SU-DHL-6 (cell line): ENCODE measurements at regions not wholly inside any gene's neighbourhood (a gene's known extent, or its start where the extent isn't known, plus 50 kb on each side); places are given as distances from the start of the nearest gene placed in this dataset.

Experiments
- H2AFZ ChIP-seq: fragments of 200-600 bp; sonication (generic); 2 replicates; pipeline ENCODE4 v1.6.1; 2014; ENCODE audit warnings: low read depth, mild to moderate bottlenecking, moderate library complexity, mixed read lengths, antibody characterized with exemption, low read length; ENCODE audit not compliant: severe bottlenecking
- H3F3A ChIP-seq: fragments of 200-600 bp; shearing (Covaris generic); 2 replicates; pipeline ENCODE4 v1.6.0; 2016; ENCODE audit warnings: antibody characterized with exemption, mild to moderate bottlenecking; ENCODE audit not compliant: insufficient read depth
- H3K27ac ChIP-seq: fragments of 200-600 bp; sonication (generic); 2 replicates; pipeline ENCODE4 v1.5.1; 2016; ENCODE audit warnings: low read depth, mild to moderate bottlenecking, low read length, moderate library complexity, mixed read lengths
- H3K27me3 ChIP-seq: fragments of 200-600 bp; sonication (generic), shearing (Covaris generic); 2 replicates; pipeline ENCODE4 v1.6.0; 2014; ENCODE audit warnings: mild to moderate bottlenecking, low read length
- H3K36me3 ChIP-seq: fragments of 200-600 bp; sonication (generic); 2 replicates; pipeline ENCODE4 v1.6.1; 2014; ENCODE audit warnings: mild to moderate bottlenecking, low read length, mixed read lengths
- H3K4me2 ChIP-seq: fragments of 300-600, 200-600 bp; shearing (Covaris generic), sonication (generic); 2 replicates; pipeline ENCODE4 v1.6.0; 2014; ENCODE audit warnings: low read length, low read depth, mild to moderate bottlenecking; ENCODE audit not compliant: poor library complexity, severe bottlenecking
- H3K4me3 ChIP-seq: fragments of 200-600 bp; sonication (generic); 2 replicates; pipeline ENCODE4 v1.5.1; 2014; ENCODE audit warnings: antibody characterized with exemption, low read length, mild to moderate bottlenecking, mixed read lengths; ENCODE audit not compliant: insufficient read depth, poor library complexity, severe bottlenecking
- H3K79me2 ChIP-seq: fragments of 200-600 bp; sonication (generic); 2 replicates; pipeline ENCODE4 v1.6.1; 2014; ENCODE audit warnings: mild to moderate bottlenecking, low read length, moderate library complexity; ENCODE audit not compliant: insufficient read depth
- H3K9ac ChIP-seq: fragments of 200-600 bp; sonication (generic); 2 replicates; pipeline ENCODE4 v1.7.0; 2014; ENCODE audit warnings: mild to moderate bottlenecking, low read length
- H3K9me2 ChIP-seq: fragments of 200-600 bp; sonication (generic); replicated peaks from 2 replicates; pipeline ENCODE4 v1.6.1; 2014; ENCODE audit warnings: low read length; ENCODE audit not compliant: insufficient read depth
- H3K9me3 ChIP-seq: fragments of 200-600 bp; sonication (generic); 2 replicates; pipeline ENCODE4 v1.6.1; 2014; ENCODE audit warnings: low read length, mixed read lengths; ENCODE audit not compliant: insufficient read depth
- H4K20me1 ChIP-seq: fragments of 200-600 bp; sonication (generic); 2 replicates; pipeline ENCODE4 v1.6.1; 2014; ENCODE audit warnings: low read depth, mild to moderate bottlenecking, antibody characterized with exemption, low read length, moderate library complexity, mixed read lengths
- EZH2phosphoT487 ChIP-seq: fragments of 200-600 bp; sonication (generic), shearing (Covaris generic); conservative IDR thresholded peaks from 2 replicates; pipeline ENCODE4 v1.6.1; 2018; ENCODE audit warnings: mild to moderate bottlenecking, antibody characterized with exemption, low read length, moderate library complexity, mixed read lengths
- TF ChIP-seq, protein P1 (sequence below): fragments of 200-600 bp; sonication (generic); IDR thresholded peaks from one replicate; pipeline ENCODE4 v1.5.1; 2017; ENCODE audit warnings: antibody characterized with exemption, mild to moderate bottlenecking, low read length, moderate library complexity; ENCODE audit not compliant: insufficient read depth, poor library complexity, severe bottlenecking

- Histone ChIP-seq H3K9me3 (no peaks in the 10 kb centered on the region), H3K27me3 (no peaks in the 10 kb centered on the region), H3K4me3 (no peak overlapping the region), H3K79me2 (no peaks in the 10 kb centered on the region), H3K4me2 (no peak overlapping the region), H4K20me1 (no peaks in the 10 kb centered on the region), H2AFZ (no peak overlapping the region), H3K9ac (no peak overlapping the region), H3K36me3 (no peaks in the 10 kb centered on the region), H3F3A (no peaks in the 10 kb centered on the region), H3K9me2 (no peaks in the 10 kb centered on the region), H3K27ac (no peak overlapping the region)
- TF ChIP-seq, protein P1, sequence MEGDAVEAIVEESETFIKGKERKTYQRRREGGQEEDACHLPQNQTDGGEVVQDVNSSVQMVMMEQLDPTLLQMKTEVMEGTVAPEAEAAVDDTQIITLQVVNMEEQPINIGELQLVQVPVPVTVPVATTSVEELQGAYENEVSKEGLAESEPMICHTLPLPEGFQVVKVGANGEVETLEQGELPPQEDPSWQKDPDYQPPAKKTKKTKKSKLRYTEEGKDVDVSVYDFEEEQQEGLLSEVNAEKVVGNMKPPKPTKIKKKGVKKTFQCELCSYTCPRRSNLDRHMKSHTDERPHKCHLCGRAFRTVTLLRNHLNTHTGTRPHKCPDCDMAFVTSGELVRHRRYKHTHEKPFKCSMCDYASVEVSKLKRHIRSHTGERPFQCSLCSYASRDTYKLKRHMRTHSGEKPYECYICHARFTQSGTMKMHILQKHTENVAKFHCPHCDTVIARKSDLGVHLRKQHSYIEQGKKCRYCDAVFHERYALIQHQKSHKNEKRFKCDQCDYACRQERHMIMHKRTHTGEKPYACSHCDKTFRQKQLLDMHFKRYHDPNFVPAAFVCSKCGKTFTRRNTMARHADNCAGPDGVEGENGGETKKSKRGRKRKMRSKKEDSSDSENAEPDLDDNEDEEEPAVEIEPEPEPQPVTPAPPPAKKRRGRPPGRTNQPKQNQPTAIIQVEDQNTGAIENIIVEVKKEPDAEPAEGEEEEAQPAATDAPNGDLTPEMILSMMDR, result no peak
- TF ChIP-seq EZH2phosphoT487, result no peak
Measured at GRCh38 chr6:45784250-45784649, 231.4 kb downstream of the CLIC5 start.

DNA sequence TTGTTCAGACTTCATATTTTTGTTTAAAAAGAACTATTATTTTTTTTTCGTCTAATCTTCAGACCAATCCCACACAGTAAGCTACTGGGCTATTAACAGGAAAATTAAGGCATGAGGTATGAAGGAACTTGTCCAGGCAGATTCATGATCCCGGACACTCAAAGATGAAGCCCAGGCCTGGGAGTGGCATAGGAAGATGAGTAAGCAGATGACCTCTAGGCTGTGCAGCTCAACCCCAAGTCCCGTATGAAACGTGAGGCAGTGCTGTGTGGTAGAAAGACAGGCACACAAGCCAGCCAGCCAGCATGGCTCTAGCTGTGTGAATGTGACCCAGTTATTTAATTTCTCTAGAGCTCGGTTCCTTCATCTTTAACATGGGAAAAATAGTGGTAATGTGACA lies 231.9 kb downstream of the CLIC5 start:
- H3K9ac ChIP-seq, result no peak overlapping the region
- no peak overlapping the region for H2AFZ ChIP-seq
- no peaks in the 10 kb centered on the region for H3K9me2 ChIP-seq
- no peaks in the 10 kb centered on the region for H3K9me3 ChIP-seq
- no peaks in the 10 kb centered on the region for H3K79me2 ChIP-seq
- H3K27ac ChIP-seq, result no peak overlapping the region
- no peaks in the 10 kb centered on the region for H3K36me3 ChIP-seq
- TF ChIP-seq EZH2phosphoT487, result no peak
- TF ChIP-seq, protein P1, result no peak
- H3K4me2 ChIP-seq, result no peak overlapping the region
- no peaks in the 10 kb centered on the region for H4K20me1 ChIP-seq
- H3F3A ChIP-seq, result no peaks in the 10 kb centered on the region
- H3K27me3 ChIP-seq, result no peaks in the 10 kb centered on the region
- H3K4me3 ChIP-seq, result no peak overlapping the region

- H4K20me1 ChIP-seq, result no peaks in the 10 kb centered on the region
- no peaks in the 10 kb centered on the region for H3K79me2 ChIP-seq
- no peaks in the 10 kb centered on the region for H3K9me3 ChIP-seq
- H3K4me2 ChIP-seq, result no peak overlapping the region
- TF ChIP-seq, protein P1, result no peak
- no peak for TF ChIP-seq EZH2phosphoT487
- no peaks in the 10 kb centered on the region for H3K27me3 ChIP-seq
- H2AFZ ChIP-seq, result no peak overlapping the region
- no peaks in the 10 kb centered on the region for H3K36me3 ChIP-seq
- H3K4me3 ChIP-seq, result no peak overlapping the region
- no peaks in the 10 kb centered on the region for H3F3A ChIP-seq
- H3K9ac ChIP-seq, result no peak overlapping the region
- H3K27ac ChIP-seq, result no peak overlapping the region
- no peaks in the 10 kb centered on the region for H3K9me2 ChIP-seq
Measured at GRCh38 chr6:45781890-45782289, 233.8 kb downstream of the CLIC5 start.

DNA sequence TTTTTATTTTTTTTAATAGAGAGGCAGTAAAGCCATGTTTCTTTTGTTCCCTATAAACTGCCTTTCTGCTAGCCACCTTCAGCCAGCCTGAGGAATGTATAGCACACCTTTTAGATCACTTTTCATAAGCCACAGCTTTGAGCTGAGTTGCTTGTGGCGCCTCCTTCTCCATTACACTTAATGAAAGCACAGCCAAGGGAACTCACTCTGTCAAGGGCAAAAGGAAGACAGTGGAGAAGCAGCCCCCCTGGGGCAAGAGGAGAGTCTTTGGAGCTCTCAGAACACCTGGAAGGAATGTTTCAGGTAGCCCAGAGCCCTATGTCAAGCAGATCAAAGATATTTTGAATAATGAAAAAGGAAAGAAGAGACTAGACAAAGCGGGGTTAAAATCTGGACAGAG lies 235.1 kb downstream of the CLIC5 start:
- Histone ChIP-seq H3K4me2 (no peak overlapping the region), H3K9ac (no peak overlapping the region), H3K9me2 (no peaks in the 10 kb centered on the region)

More for the DNA sequence above, 235.1 kb downstream of the CLIC5 start:
- H2AFZ ChIP-seq, result no peak overlapping the region
- H3K4me3 ChIP-seq, result no peak overlapping the region
- H3K36me3 ChIP-seq, result no peaks in the 10 kb centered on the region
- H3F3A ChIP-seq, result no peaks in the 10 kb centered on the region
- H3K27ac ChIP-seq, result no peak overlapping the region
- no peaks in the 10 kb centered on the region for H3K9me3 ChIP-seq
- no peaks in the 10 kb centered on the region for H3K79me2 ChIP-seq
- H3K27me3 ChIP-seq, result no peaks in the 10 kb centered on the region
- TF ChIP-seq, protein P1, result no peak
- no peak for TF ChIP-seq EZH2phosphoT487
- no peaks in the 10 kb centered on the region for H4K20me1 ChIP-seq
